ENCODE measurements at regions not wholly inside any gene's neighbourhood (a gene's known extent, or its start where the extent isn't known, plus 50 kb on each side); places are given as distances from the start of the nearest gene placed in this dataset.

GRCh38 chr3:70899816-70900215 is 587.4 kb upstream of the MDFIC2 start:
- H3K4me3 ChIP-seq (replicated peaks; ENCODE audit: low read depth, low read length): no peak overlapping the region
- DNase-seq (ENCODE audit: low read depth): no peak
- TF ChIP-seq CTCF (IDR thresholded peaks at IDR 0.05; ENCODE audit: low read length, missing control alignments): no peak

GRCh38 chr3:70890020-70890394 is 577.6 kb upstream of the MDFIC2 start:
- DNase-seq (ENCODE audit: low read depth): no peak
- no peak overlapping the region for H3K4me3 ChIP-seq (replicated peaks; ENCODE audit: low read depth, low read length)
- TF ChIP-seq CTCF (IDR thresholded peaks at IDR 0.05; ENCODE audit: low read length, missing control alignments): no peak

- no peak overlapping the region for H3K4me3 ChIP-seq (replicated peaks; ENCODE audit: low read depth, low read length)
- no peak for TF ChIP-seq CTCF (IDR thresholded peaks at IDR 0.05; ENCODE audit: low read length, missing control alignments)
- peak; percentile 29 for DNase-seq (ENCODE audit: low read depth)
Measured at GRCh38 chr3:70889162-70890019, 577.0 kb upstream of the MDFIC2 start.

- no peak for TF ChIP-seq CTCF (IDR thresholded peaks at IDR 0.05; ENCODE audit: low read length, missing control alignments)
- no peak overlapping the region for H3K4me3 ChIP-seq (replicated peaks; ENCODE audit: low read depth, low read length)
- DNase-seq (ENCODE audit: low read depth): no peak
Measured at GRCh38 chr3:70885636-70886035, 573.2 kb upstream of the MDFIC2 start.

GRCh38 chr3:70882104-70882503 is 569.7 kb upstream of the MDFIC2 start:
- no peak for TF ChIP-seq CTCF (IDR thresholded peaks at IDR 0.05; ENCODE audit: low read length, missing control alignments)
- peak; percentile 48 for DNase-seq (ENCODE audit: low read depth)
- no peak overlapping the region for H3K4me3 ChIP-seq (replicated peaks; ENCODE audit: low read depth, low read length)

- no peak overlapping the region for H3K4me3 ChIP-seq (replicated peaks; ENCODE audit: low read depth, low read length)
- DNase-seq (ENCODE audit: low read depth): no peak
- no peak for TF ChIP-seq CTCF (IDR thresholded peaks at IDR 0.05; ENCODE audit: low read length, missing control alignments)
Measured at GRCh38 chr3:70880421-70880820, 568.0 kb upstream of the MDFIC2 start.

- DNase-seq (ENCODE audit: low read depth): no peak
- TF ChIP-seq CTCF (IDR thresholded peaks at IDR 0.05; ENCODE audit: low read length, missing control alignments): no peak
- H3K4me3 ChIP-seq (replicated peaks; ENCODE audit: low read depth, low read length): no peak overlapping the region
Measured at GRCh38 chr3:70876154-70876553, 563.7 kb upstream of the MDFIC2 start.
